ENCODE measurements at regions not wholly inside any gene's neighbourhood (a gene's known extent, or its start where the extent isn't known, plus 50 kb on each side); places are given as distances from the start of the nearest gene placed in this dataset.

- Mint-ChIP-seq H3K4me3 (no peak overlapping the region), H3K36me3 (ENCODE audit: low read depth) (no peaks in the 10 kb centered on the region), H3K9me3 (peaks cover 2% of the 10 kb centered on the region), H3K27me3 (ENCODE audit: low read depth) (no peaks in the 10 kb centered on the region), H3K4me1 (ENCODE audit: low read depth) (no peaks in the 10 kb centered on the region), H3K27ac (no peak overlapping the region)
- intact Hi-C loops (cut with micrococcal nuclease) = no loop called here
- DNase-seq = no peak
- CTCF ChIA-PET = interaction anchor here (0.6 kb wide), 1 partner anchor 71 kb away, joined by 3 read pairs; no protein-coding TSS in a partner anchor
Observed at GRCh38 chr9:119959846-119960545, 590.8 kb upstream of the BRINP1 start.

GRCh38 chr9:119956111-119956510, 586.9 kb upstream of the BRINP1 start:
- H3K9me3 Mint-ChIP-seq = peaks cover 2% of the 10 kb centered on the region
- DNase-seq = no peak
- H3K27ac Mint-ChIP-seq = no peak overlapping the region
- H3K4me3 Mint-ChIP-seq = no peak overlapping the region
- CTCF ChIA-PET = no interaction called here
- H3K27me3 Mint-ChIP-seq (ENCODE audit: low read depth) = peaks cover 4% of the 10 kb centered on the region
- H3K36me3 Mint-ChIP-seq (ENCODE audit: low read depth) = no peaks in the 10 kb centered on the region
- no peaks in the 10 kb centered on the region for H3K4me1 Mint-ChIP-seq (ENCODE audit: low read depth)
- intact Hi-C loops (cut with micrococcal nuclease) = no loop called here

GRCh38 chr9:119955276-119955675, 586.0 kb upstream of the BRINP1 start:
- Mint-ChIP-seq H3K9me3 (peaks cover 2% of the 10 kb centered on the region), H3K4me1 (ENCODE audit: low read depth) (no peaks in the 10 kb centered on the region), H3K27me3 (ENCODE audit: low read depth) (peaks cover 4% of the 10 kb centered on the region), H3K27ac (no peak overlapping the region), H3K4me3 (no peak overlapping the region), H3K36me3 (ENCODE audit: low read depth) (no peaks in the 10 kb centered on the region)
- CTCF ChIA-PET = no interaction called here
- no peak for DNase-seq
- intact Hi-C loops (cut with micrococcal nuclease) = no loop called here

DNA sequence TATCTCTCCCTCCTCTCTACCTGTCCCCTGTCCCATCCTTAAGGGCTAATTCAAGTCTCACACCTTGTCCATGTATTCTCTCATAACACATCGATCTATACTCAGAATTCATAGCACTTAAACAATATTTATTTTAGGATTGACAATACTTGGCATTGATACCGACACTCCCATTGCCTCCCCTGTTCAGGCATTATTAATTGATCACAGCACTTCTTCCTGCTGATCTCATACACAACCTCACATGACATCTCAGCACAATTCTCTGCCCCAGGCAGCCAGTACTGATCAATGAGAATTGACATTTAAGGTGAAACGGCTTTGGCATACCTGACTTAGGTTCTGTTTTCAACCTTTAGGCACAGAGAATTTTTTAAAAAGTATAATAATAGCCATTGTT, 582.4 kb upstream of the BRINP1 start:
- Mint-ChIP-seq H3K4me1 (ENCODE audit: low read depth) (no peaks in the 10 kb centered on the region), H3K4me3 (no peak overlapping the region), H3K27me3 (ENCODE audit: low read depth) (peaks cover 4% of the 10 kb centered on the region), H3K27ac (no peak overlapping the region), H3K9me3 (no peaks in the 10 kb centered on the region), H3K36me3 (ENCODE audit: low read depth) (no peaks in the 10 kb centered on the region)
- intact Hi-C loops (cut with micrococcal nuclease) = no loop called here
- CTCF ChIA-PET = interaction anchor here (0.6 kb wide), 1 partner anchor 234 kb away, joined by 3 read pairs; no protein-coding TSS in a partner anchor
- no peak for DNase-seq

GRCh38 chr9:119951090-119951489, 581.9 kb upstream of the BRINP1 start:
- H3K9me3 Mint-ChIP-seq = no peaks in the 10 kb centered on the region
- no peaks in the 10 kb centered on the region for H3K36me3 Mint-ChIP-seq (ENCODE audit: low read depth)
- H3K27ac Mint-ChIP-seq = no peak overlapping the region
- intact Hi-C loops (cut with micrococcal nuclease) = no loop called here
- no peak for DNase-seq
- CTCF ChIA-PET = interaction anchor here (0.6 kb wide), 1 partner anchor 235 kb away, joined by 3 read pairs; no protein-coding TSS in a partner anchor
- H3K4me1 Mint-ChIP-seq (ENCODE audit: low read depth) = no peaks in the 10 kb centered on the region
- peaks cover 4% of the 10 kb centered on the region for H3K27me3 Mint-ChIP-seq (ENCODE audit: low read depth)
- H3K4me3 Mint-ChIP-seq = no peak overlapping the region

DNA sequence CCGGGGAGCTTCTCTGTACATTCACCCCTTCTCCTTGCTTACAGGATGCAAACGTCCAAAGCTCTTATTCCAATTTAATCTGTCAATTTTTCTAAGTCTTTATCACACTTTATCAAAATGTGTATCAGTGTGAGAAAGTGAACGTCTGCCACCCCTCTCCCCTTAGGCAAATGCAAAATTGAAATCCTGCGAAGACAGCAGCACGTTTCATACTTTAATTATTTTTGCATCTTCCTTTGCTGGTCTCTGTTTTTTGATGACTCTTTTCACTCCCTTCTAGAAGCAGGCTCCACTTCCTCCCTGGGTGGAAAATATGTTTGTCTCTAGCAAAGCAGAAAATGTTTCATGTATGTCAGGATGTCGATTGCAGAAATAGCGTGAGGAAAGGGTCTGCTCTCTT, 576.5 kb upstream of the BRINP1 start:
- no peaks in the 10 kb centered on the region for H3K4me1 Mint-ChIP-seq (ENCODE audit: low read depth)
- CTCF ChIA-PET = interaction anchor here (0.9 kb wide), 1 partner anchor 23 kb away, joined by 4 read pairs; no protein-coding TSS in a partner anchor
- intact Hi-C loops (cut with micrococcal nuclease) = no loop called here
- H3K9me3 Mint-ChIP-seq = no peaks in the 10 kb centered on the region
- H3K27me3 Mint-ChIP-seq (ENCODE audit: low read depth) = no peaks in the 10 kb centered on the region
- H3K36me3 Mint-ChIP-seq (ENCODE audit: low read depth) = no peaks in the 10 kb centered on the region
- H3K4me3 Mint-ChIP-seq = no peak overlapping the region
- no peak for DNase-seq
- H3K27ac Mint-ChIP-seq = no peak overlapping the region

- CTCF ChIA-PET = no interaction called here
- intact Hi-C loops (cut with micrococcal nuclease) = no loop called here
- Mint-ChIP-seq H3K36me3 (ENCODE audit: low read depth) (no peaks in the 10 kb centered on the region), H3K27me3 (ENCODE audit: low read depth) (no peaks in the 10 kb centered on the region), H3K27ac (no peak overlapping the region), H3K4me1 (ENCODE audit: low read depth) (no peaks in the 10 kb centered on the region), H3K4me3 (no peak overlapping the region), H3K9me3 (no peaks in the 10 kb centered on the region)
- DNase-seq = no peak
Observed at GRCh38 chr9:119941091-119941490, 571.9 kb upstream of the BRINP1 start.

- H3K36me3 Mint-ChIP-seq (ENCODE audit: low read depth) = no peaks in the 10 kb centered on the region
- H3K4me1 Mint-ChIP-seq (ENCODE audit: low read depth) = no peaks in the 10 kb centered on the region
- DNase-seq = no peak
- H3K27me3 Mint-ChIP-seq (ENCODE audit: low read depth) = no peaks in the 10 kb centered on the region
- intact Hi-C loops (cut with micrococcal nuclease) = no loop called here
- H3K27ac Mint-ChIP-seq = no peak overlapping the region
- CTCF ChIA-PET = interaction anchor here (1.3 kb wide), 1 partner anchor 9 kb away, joined by 3 read pairs; no protein-coding TSS in a partner anchor
- no peaks in the 10 kb centered on the region for H3K9me3 Mint-ChIP-seq
- no peak overlapping the region for H3K4me3 Mint-ChIP-seq
Observed at GRCh38 chr9:119938871-119939270, 569.6 kb upstream of the BRINP1 start.

- no peaks in the 10 kb centered on the region for H3K36me3 Mint-ChIP-seq (ENCODE audit: low read depth)
- no peak overlapping the region for H3K4me3 Mint-ChIP-seq
- no peak overlapping the region for H3K27ac Mint-ChIP-seq
- intact Hi-C loops (cut with micrococcal nuclease) = no loop called here
- H3K27me3 Mint-ChIP-seq (ENCODE audit: low read depth) = peaks cover 1% of the 10 kb centered on the region
- DNase-seq = no peak
- no peaks in the 10 kb centered on the region for H3K9me3 Mint-ChIP-seq
- H3K4me1 Mint-ChIP-seq (ENCODE audit: low read depth) = no peaks in the 10 kb centered on the region
- CTCF ChIA-PET = no interaction called here
Observed at GRCh38 chr9:119934497-119934896, 565.3 kb upstream of the BRINP1 start.

DNA sequence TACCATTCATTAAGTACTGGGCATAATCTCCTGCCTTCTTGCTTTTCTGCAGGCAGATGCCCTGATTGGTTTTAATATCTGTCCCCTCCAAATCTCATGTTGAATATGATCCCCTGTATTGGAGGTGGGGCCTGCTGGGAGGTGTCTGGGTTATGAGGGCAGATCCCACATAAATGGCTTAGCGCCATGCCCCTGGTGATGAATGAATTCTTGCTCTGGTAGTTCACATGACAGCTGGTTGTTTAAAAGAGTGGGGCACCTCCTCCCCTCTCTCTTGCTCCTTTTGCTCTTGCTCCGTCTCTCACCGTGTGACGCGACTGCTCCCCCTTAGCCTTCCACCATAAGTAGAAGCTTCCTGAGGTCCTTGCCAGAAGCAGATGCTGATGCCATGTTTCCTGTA, 564.0 kb upstream of the BRINP1 start:
- DNase-seq = no peak
- Mint-ChIP-seq H3K36me3 (ENCODE audit: low read depth) (no peaks in the 10 kb centered on the region), H3K4me1 (ENCODE audit: low read depth) (no peaks in the 10 kb centered on the region), H3K27ac (no peak overlapping the region), H3K9me3 (no peaks in the 10 kb centered on the region), H3K4me3 (no peak overlapping the region), H3K27me3 (ENCODE audit: low read depth) (peaks cover 1% of the 10 kb centered on the region)
- CTCF ChIA-PET = no interaction called here
- intact Hi-C loops (cut with micrococcal nuclease) = no loop called here

GRCh38 chr9:119924736-119925135, 555.5 kb upstream of the BRINP1 start:
- intact Hi-C loops (cut with micrococcal nuclease) = no loop called here
- DNase-seq = no peak
- no peak overlapping the region for H3K27ac Mint-ChIP-seq
- H3K36me3 Mint-ChIP-seq (ENCODE audit: low read depth) = no peaks in the 10 kb centered on the region
- no peaks in the 10 kb centered on the region for H3K27me3 Mint-ChIP-seq (ENCODE audit: low read depth)
- no peaks in the 10 kb centered on the region for H3K4me1 Mint-ChIP-seq (ENCODE audit: low read depth)
- CTCF ChIA-PET = no interaction called here
- peaks cover 2% of the 10 kb centered on the region for H3K9me3 Mint-ChIP-seq
- no peak overlapping the region for H3K4me3 Mint-ChIP-seq

DNA sequence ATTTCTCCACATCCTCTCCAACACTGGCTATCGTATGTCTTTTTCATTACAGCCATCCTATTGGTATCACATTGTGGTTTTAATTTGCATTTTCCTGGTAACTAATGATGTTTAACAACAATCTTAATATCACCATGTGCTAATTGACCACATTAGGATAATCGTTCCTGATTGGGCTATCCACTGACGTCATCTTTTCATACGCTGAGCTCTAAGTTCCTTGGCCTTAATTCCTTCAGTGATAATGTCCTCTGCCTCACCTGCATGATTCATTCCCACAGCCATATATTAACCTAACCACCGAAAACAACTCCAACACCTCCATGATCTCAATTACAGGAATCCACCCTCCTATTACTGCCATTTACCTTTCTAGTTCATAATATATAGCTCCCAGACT, 547.9 kb upstream of the BRINP1 start:
- no peaks in the 10 kb centered on the region for H3K36me3 Mint-ChIP-seq (ENCODE audit: low read depth)
- intact Hi-C loops (cut with micrococcal nuclease) = no loop called here
- no peaks in the 10 kb centered on the region for H3K4me1 Mint-ChIP-seq (ENCODE audit: low read depth)
- DNase-seq = no peak
- CTCF ChIA-PET = no interaction called here
- no peak overlapping the region for H3K4me3 Mint-ChIP-seq
- H3K27me3 Mint-ChIP-seq (ENCODE audit: low read depth) = no peaks in the 10 kb centered on the region
- no peak overlapping the region for H3K27ac Mint-ChIP-seq
- peaks cover 2% of the 10 kb centered on the region for H3K9me3 Mint-ChIP-seq

DNA sequence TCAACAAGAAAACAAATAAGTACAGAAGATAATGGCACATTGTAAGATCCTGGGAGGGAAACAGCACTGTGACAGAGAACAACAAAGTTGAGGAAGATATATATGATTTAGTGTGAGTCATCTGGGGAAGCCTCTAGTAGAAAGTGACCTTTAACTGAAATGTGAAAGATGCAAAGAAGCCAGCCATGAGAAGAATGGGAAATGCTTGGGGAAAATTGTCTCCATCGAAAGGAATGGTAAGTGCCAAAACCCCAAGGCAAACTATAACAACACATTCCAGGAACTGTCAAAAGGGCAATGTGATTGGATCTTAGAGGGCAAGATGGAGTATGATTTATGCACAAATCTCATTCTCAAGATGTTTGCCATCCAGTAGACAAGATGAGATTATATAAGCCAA, 537.8 kb upstream of the BRINP1 start:
- no peak overlapping the region for H3K27ac Mint-ChIP-seq
- no peak for DNase-seq
- peaks cover 7% of the 10 kb centered on the region for H3K9me3 Mint-ChIP-seq
- CTCF ChIA-PET = no interaction called here
- no peaks in the 10 kb centered on the region for H3K4me1 Mint-ChIP-seq (ENCODE audit: low read depth)
- intact Hi-C loops (cut with micrococcal nuclease) = no loop called here
- no peak overlapping the region for H3K4me3 Mint-ChIP-seq
- H3K27me3 Mint-ChIP-seq (ENCODE audit: low read depth) = peaks cover 4% of the 10 kb centered on the region
- H3K36me3 Mint-ChIP-seq (ENCODE audit: low read depth) = no peaks in the 10 kb centered on the region
